ENCODE measurements at regions not wholly inside any gene's neighbourhood (a gene's known extent, or its start where the extent isn't known, plus 50 kb on each side); places are given as distances from the start of the nearest gene placed in this dataset.

GRCh38 chr6:120354452-120355098 is 979.7 kb downstream of the TBC1D32 start:
- Mint-ChIP-seq H3K4me1 (ENCODE audit: low read depth, unreplicated experiment) (no peaks in the 10 kb centered on the region), H3K9me3 (ENCODE audit: low read depth, unreplicated experiment) (peaks cover 7% of the 10 kb centered on the region), H3K27me3 (ENCODE audit: unreplicated experiment) (no peaks in the 10 kb centered on the region), H3K36me3 (ENCODE audit: insufficient read depth, unreplicated experiment) (no peaks in the 10 kb centered on the region), H3K4me3 (ENCODE audit: low read depth, unreplicated experiment) (no peak overlapping the region), H3K27ac (ENCODE audit: unreplicated experiment) (no peak overlapping the region)
- intact Hi-C loops (cut with micrococcal nuclease; ENCODE audit: unreplicated experiment), result no loop called here
- no TSS peak for BruUV-seq (replicated peaks)
- CTCF ChIA-PET, result no interaction called here
- TF ChIP-seq CTCF (IDR thresholded peaks at IDR 0.05; ENCODE audit: unreplicated experiment), result no peak
- peak; percentile 28 for DNase-seq

GRCh38 chr6:120352491-120352890 is 981.8 kb downstream of the TBC1D32 start:
- no peak overlapping the region for H3K4me3 Mint-ChIP-seq (ENCODE audit: low read depth, unreplicated experiment)
- H3K4me1 Mint-ChIP-seq (ENCODE audit: low read depth, unreplicated experiment), result no peaks in the 10 kb centered on the region
- H3K9me3 Mint-ChIP-seq (ENCODE audit: low read depth, unreplicated experiment), result peaks cover 7% of the 10 kb centered on the region
- TF ChIP-seq CTCF (IDR thresholded peaks at IDR 0.05; ENCODE audit: unreplicated experiment), result no peak
- BruUV-seq (replicated peaks), result no TSS peak
- H3K27ac Mint-ChIP-seq (ENCODE audit: unreplicated experiment), result no peak overlapping the region
- CTCF ChIA-PET, result no interaction called here
- H3K27me3 Mint-ChIP-seq (ENCODE audit: unreplicated experiment), result no peaks in the 10 kb centered on the region
- no peak for DNase-seq
- intact Hi-C loops (cut with micrococcal nuclease; ENCODE audit: unreplicated experiment), result no loop called here
- H3K36me3 Mint-ChIP-seq (ENCODE audit: insufficient read depth, unreplicated experiment), result no peaks in the 10 kb centered on the region

- CTCF ChIA-PET, result no interaction called here
- Mint-ChIP-seq H3K27me3 (ENCODE audit: unreplicated experiment) (no peaks in the 10 kb centered on the region), H3K4me1 (ENCODE audit: low read depth, unreplicated experiment) (no peaks in the 10 kb centered on the region), H3K9me3 (ENCODE audit: low read depth, unreplicated experiment) (peaks cover 9% of the 10 kb centered on the region), H3K27ac (ENCODE audit: unreplicated experiment) (no peak overlapping the region), H3K4me3 (ENCODE audit: low read depth, unreplicated experiment) (no peak overlapping the region), H3K36me3 (ENCODE audit: insufficient read depth, unreplicated experiment) (no peaks in the 10 kb centered on the region)
- no TSS peak for BruUV-seq (replicated peaks)
- no peak for TF ChIP-seq CTCF (IDR thresholded peaks at IDR 0.05; ENCODE audit: unreplicated experiment)
- no peak for DNase-seq
- intact Hi-C loops (cut with micrococcal nuclease; ENCODE audit: unreplicated experiment), result no loop called here
These were observed 985.4 kb downstream of the TBC1D32 start for GRCh38 chr6:120348926-120349325.

GRCh38 chr6:120328521-120328920 is 979.0 kb upstream of the MAN1A1 start:
- no TSS peak for BruUV-seq (replicated peaks)
- no peaks in the 10 kb centered on the region for H3K4me1 Mint-ChIP-seq (ENCODE audit: low read depth, unreplicated experiment)
- H3K36me3 Mint-ChIP-seq (ENCODE audit: insufficient read depth, unreplicated experiment), result no peaks in the 10 kb centered on the region
- intact Hi-C loops (cut with micrococcal nuclease; ENCODE audit: unreplicated experiment), result no loop called here
- TF ChIP-seq CTCF (IDR thresholded peaks at IDR 0.05; ENCODE audit: unreplicated experiment), result no peak
- no peaks in the 10 kb centered on the region for H3K9me3 Mint-ChIP-seq (ENCODE audit: low read depth, unreplicated experiment)
- no peak for DNase-seq
- CTCF ChIA-PET, result no interaction called here
- H3K4me3 Mint-ChIP-seq (ENCODE audit: low read depth, unreplicated experiment), result no peak overlapping the region
- H3K27ac Mint-ChIP-seq (ENCODE audit: unreplicated experiment), result no peak overlapping the region
- no peaks in the 10 kb centered on the region for H3K27me3 Mint-ChIP-seq (ENCODE audit: unreplicated experiment)

All from Calu3 (cell line).